ENCODE measurements at regions not wholly inside any gene's neighbourhood (a gene's known extent, or its start where the extent isn't known, plus 50 kb on each side); places are given as distances from the start of the nearest gene placed in this dataset.

- DNase-seq (ENCODE audit: low read depth) = no peak
Measured at GRCh38 chr7:7048213-7048612, 134.1 kb upstream of the C1GALT1 start.

GRCh38 chr7:7051206-7051877 is 131.0 kb upstream of the C1GALT1 start:
- no peak for DNase-seq (ENCODE audit: low read depth)
- no peak overlapping the region for H3K4me3 ChIP-seq (replicated peaks; ENCODE audit: low read depth, low read length)
- TF ChIP-seq CTCF (IDR thresholded peaks at IDR 0.05; ENCODE audit: low read length, missing control alignments) = no peak

More at GRCh38 chr7:7048213-7048612, 134.1 kb upstream of the C1GALT1 start:
- TF ChIP-seq CTCF (IDR thresholded peaks at IDR 0.05; ENCODE audit: low read length, missing control alignments) = no peak
- no peak overlapping the region for H3K4me3 ChIP-seq (replicated peaks; ENCODE audit: low read depth, low read length)

GRCh38 chr7:7054252-7054830 is 128.0 kb upstream of the C1GALT1 start:
- no peak overlapping the region for H3K4me3 ChIP-seq (replicated peaks; ENCODE audit: low read depth, low read length)
- no peak for TF ChIP-seq CTCF (IDR thresholded peaks at IDR 0.05; ENCODE audit: low read length, missing control alignments)
- no peak for DNase-seq (ENCODE audit: low read depth)

GRCh38 chr7:7060828-7061599 is 121.3 kb upstream of the C1GALT1 start:
- TF ChIP-seq CTCF (IDR thresholded peaks at IDR 0.05; ENCODE audit: low read length, missing control alignments) = no peak
- no peak overlapping the region for H3K4me3 ChIP-seq (replicated peaks; ENCODE audit: low read depth, low read length)
- DNase-seq (ENCODE audit: low read depth) = no peak

GRCh38 chr7:7077945-7078344 is 104.4 kb upstream of the C1GALT1 start:
- TF ChIP-seq CTCF (IDR thresholded peaks at IDR 0.05; ENCODE audit: low read length, missing control alignments) = no peak
- DNase-seq (ENCODE audit: low read depth) = no peak
- H3K4me3 ChIP-seq (replicated peaks; ENCODE audit: low read depth, low read length) = no peak overlapping the region

- TF ChIP-seq CTCF (IDR thresholded peaks at IDR 0.05; ENCODE audit: low read length, missing control alignments) = no peak
- H3K4me3 ChIP-seq (replicated peaks; ENCODE audit: low read depth, low read length) = no peak overlapping the region
- DNase-seq (ENCODE audit: low read depth) = no peak
Measured at GRCh38 chr7:7080802-7081201, 101.5 kb upstream of the C1GALT1 start.

Measured in fibroblast of pulmonary artery (primary cell).